Endothelial cell of umbilical vein (primary cell): ENCODE measurements at regions not wholly inside any gene's neighbourhood (a gene's known extent, or its start where the extent isn't known, plus 50 kb on each side); places are given as distances from the start of the nearest gene placed in this dataset.

Source experiments
- BruUV-seq: library from RNA; stranded (reverse); fragments of 400-500 nt; replicated peaks from 2 replicates; lab custom pipeline; 2021; lab: Mats Ljungman, UMichigan
- CTCF ChIA-PET: fragments of 300-600, 350-600 bp; sonication (Branson Sonifier 250); formaldehyde crosslinking; loops from one replicate; lab custom pipeline; 2021; ENCODE audit warnings: antibody characterized with exemption, inconsistent platforms; lab: Charles Lee
- POLR2A ChIA-PET: fragments of 300-600, 350-600 bp; sonication (Branson Sonifier 250); formaldehyde crosslinking; loops from one replicate; lab custom pipeline; 2021; ENCODE audit warnings: antibody characterized with exemption, inconsistent platforms; lab: Charles Lee
- DNase-seq: peaks from one replicate; pipeline ENCODE4 v3.0.0-alpha.2; 2011; ENCODE audit warnings: low read depth, low spot score
- FAIRE-seq: peaks from 2 replicates; lab custom pipeline; 2011; peaks lifted over from hg19 to GRCh38; lab: Jason Lieb, UNC
- H2AFZ ChIP-seq: 2 replicates; pipeline ENCODE4 v1.6.0; 2012; ENCODE audit warnings: low read depth, low read length, control low read depth, inconsistent platforms
- H3K27ac ChIP-seq: 2 replicates; pipeline ENCODE4 v1.5.1; 2011; ENCODE audit warnings: low read depth, mild to moderate bottlenecking, control low read depth, low read length, moderate library complexity; ENCODE audit not compliant: insufficient read depth
- H3K27me3 ChIP-seq, 2 experiments: 2 replicates each; pipeline versions ENCODE4 v1.6.0 to v1.6.1; 2011; ENCODE audit warnings: low read length in 2 of 2, mixed read lengths in 1 of 2; ENCODE audit not compliant: control insufficient read depth in 2 of 2, insufficient read depth in 2 of 2
- H3K36me3 ChIP-seq, 2 experiments: 2 replicates in 1 of 2; 3 replicates in 1 of 2; pipeline ENCODE4 v1.5.1; 2011; ENCODE audit warnings: low read length in 2 of 2, mild to moderate bottlenecking in 1 of 2, moderate library complexity in 1 of 2; ENCODE audit not compliant: control insufficient read depth in 2 of 2, insufficient read depth in 2 of 2; ENCODE audit errors: extremely low read depth in 1 of 2
- H3K4me1 ChIP-seq: 3 replicates; pipeline ENCODE4 v1.5.1; 2011; ENCODE audit warnings: mild to moderate bottlenecking, low read length; ENCODE audit not compliant: control insufficient read depth, insufficient read depth; ENCODE audit errors: extremely low read depth
- H3K4me2 ChIP-seq: 2 replicates; pipeline ENCODE4 v1.6.1; 2011; ENCODE audit warnings: low read length, control low read depth, mixed read lengths; ENCODE audit not compliant: insufficient read depth
- H3K4me3 ChIP-seq, 3 experiments: fragments of 200-600 bp in 1 of 3; sonication (generic), shearing (Covaris generic) in 1 of 3; replicated peaks in 1 of 3; 2 replicates each; pipeline ENCODE4 v1.5.1; 2011 to 2016; ENCODE audit warnings: control low read depth in 3 of 3, low read length in 3 of 3, mild to moderate bottlenecking in 2 of 3, inconsistent platforms in 1 of 3, low read depth in 1 of 3, moderate library complexity in 1 of 3; ENCODE audit not compliant: insufficient read depth in 1 of 3
- H3K79me2 ChIP-seq: 2 replicates; pipeline ENCODE4 v1.6.0; 2012; ENCODE audit warnings: low read length, inconsistent platforms; ENCODE audit not compliant: control insufficient read depth, insufficient read depth
- H3K9ac ChIP-seq: replicated peaks from 2 replicates; pipeline ENCODE3; 2011; ENCODE audit warnings: low read length, control low read depth; ENCODE audit not compliant: insufficient read depth; ENCODE audit errors: extremely low read depth
- H3K9me1 ChIP-seq: replicated peaks from 3 replicates; pipeline ENCODE4 v1.6.0; 2011; ENCODE audit warnings: mild to moderate bottlenecking, low read length; ENCODE audit not compliant: control insufficient read depth, insufficient read depth; ENCODE audit errors: extremely low read depth
- H3K9me3 ChIP-seq: replicated peaks from 2 replicates; pipeline ENCODE4 v1.5.1; 2012; ENCODE audit warnings: low read length, inconsistent platforms; ENCODE audit not compliant: control insufficient read depth, insufficient read depth
- H4K20me1 ChIP-seq: replicated peaks from 2 replicates; pipeline ENCODE3; 2011; ENCODE audit warnings: mild to moderate bottlenecking, low read length; ENCODE audit not compliant: control insufficient read depth, insufficient read depth; ENCODE audit errors: extremely low read depth
- CTCF ChIP-seq, 2 donors: IDR thresholded peaks; 1 replicate in 1 of 2; 2 replicates in 1 of 2; pipeline ENCODE4 v1.5.1; 2011; ENCODE audit warnings: low read length in 2 of 2, mild to moderate bottlenecking in 2 of 2, moderate library complexity in 2 of 2, control low read depth in 1 of 2, inconsistent platforms in 1 of 2, low read depth in 1 of 2; ENCODE audit not compliant: insufficient read depth in 1 of 2; ENCODE audit errors: extremely low read depth in 1 of 2
- EZH2 ChIP-seq: IDR thresholded peaks from 2 replicates; pipeline ENCODE4 v1.6.1; 2012; ENCODE audit warnings: borderline replicate concordance, low read depth, mild to moderate bottlenecking, moderate library complexity, low read length, inconsistent platforms; ENCODE audit not compliant: severe bottlenecking
- FOS ChIP-seq: IDR thresholded peaks from 2 replicates; pipeline ENCODE4 v1.6.1; 2011; ENCODE audit warnings: mild to moderate bottlenecking, low read length, moderate library complexity, borderline replicate concordance; ENCODE audit not compliant: insufficient read depth
- GATA2 ChIP-seq: IDR thresholded peaks from 2 replicates; pipeline ENCODE4 v1.7.0; 2011; ENCODE audit warnings: low read depth, mild to moderate bottlenecking, moderate library complexity, mixed read lengths, low read length; ENCODE audit not compliant: insufficient read length, insufficient read depth
- JUN ChIP-seq: IDR thresholded peaks from 2 replicates; pipeline ENCODE4 v1.6.1; 2011; ENCODE audit warnings: borderline replicate concordance, low read depth; ENCODE audit not compliant: insufficient read length, insufficient read depth
- MAX ChIP-seq: IDR thresholded peaks from 2 replicates; pipeline ENCODE4 v1.6.1; 2011; ENCODE audit not compliant: insufficient read depth, insufficient read length
- MYC ChIP-seq: IDR thresholded peaks from one replicate; pipeline ENCODE4 v1.6.1; 2011; ENCODE audit warnings: mild to moderate bottlenecking, low read depth, low read length
- POLR2A ChIP-seq: IDR thresholded peaks from 2 replicates; pipeline ENCODE4 v1.6.1; 2012; ENCODE audit warnings: low read depth, mild to moderate bottlenecking, control low read depth, low read length
- POLR2AphosphoS5 ChIP-seq: IDR thresholded peaks from 2 replicates; pipeline ENCODE4 v1.6.1; 2012; ENCODE audit warnings: low read depth, mild to moderate bottlenecking, control low read depth, low read length, moderate library complexity; ENCODE audit not compliant: insufficient read depth
- dilution Hi-C: fragments of 300-500 bp; cut with MboI; formaldehyde crosslinking; loops from one replicate; pipeline ENCODE4 v1.15.0; 2019; ENCODE audit warnings: low sequenced_read_pairs; ENCODE audit not compliant: extremely low pct_ligation_motif_present
- intact Hi-C: fragments of 100-400 bp; cut with micrococcal nuclease; formaldehyde crosslinking; loops from one replicate; pipeline ENCODE4 v1.10.0; 2022

GRCh38 chr7:41862261-41862660 is 159.4 kb upstream of the INHBA start:
- no peaks in the 10 kb centered on the region for H3K27me3 ChIP-seq
- FAIRE-seq (no peak), DNase-seq (no peak)
- H3K4me3 ChIP-seq, result no peak overlapping the region
- no peaks in the 10 kb centered on the region for H3K9me1 ChIP-seq
- H4K20me1 ChIP-seq, result no peaks in the 10 kb centered on the region
- H3K9me3 ChIP-seq, result no peaks in the 10 kb centered on the region
- no peaks in the 10 kb centered on the region for H3K4me1 ChIP-seq
- H3K9ac ChIP-seq, result no peak overlapping the region
- H3K27ac ChIP-seq, result no peak overlapping the region
- CTCF ChIA-PET, result no interaction called here
- dilution Hi-C loops, result no loop called here
- H3K4me2 ChIP-seq, result no peak overlapping the region
- POLR2A ChIA-PET, result no interaction called here
- no TSS peak for BruUV-seq
- intact Hi-C loops, result no loop called here
- H3K79me2 ChIP-seq, result no peaks in the 10 kb centered on the region
- H3K36me3 ChIP-seq, result no peaks in the 10 kb centered on the region
- no peak for TF ChIP-seq POLR2AphosphoS5
- no peak for TF ChIP-seq POLR2A
- no peak for TF ChIP-seq MYC
- no peak for TF ChIP-seq JUN
- TF ChIP-seq MAX, result no peak
- TF ChIP-seq CTCF (IDR thresholded peaks at IDR 0.05; ENCODE audit: extremely low read depth in 1 of 2, insufficient read depth in 1 of 2, low read depth in 1 of 2, low read length in 2 of 2), result no peak
- H2AFZ ChIP-seq, result no peak overlapping the region

GRCh38 chr7:41861642-41862041 is 158.8 kb upstream of the INHBA start:
- H3K9me1 ChIP-seq, result no peaks in the 10 kb centered on the region
- TF ChIP-seq EZH2, result no peak
- TF ChIP-seq POLR2A, result no peak
- TF ChIP-seq MAX, result no peak
- no peak for TF ChIP-seq POLR2AphosphoS5
- TF ChIP-seq JUN, result no peak
- TF ChIP-seq CTCF (IDR thresholded peaks at IDR 0.05; ENCODE audit: extremely low read depth in 1 of 2, insufficient read depth in 1 of 2, low read depth in 1 of 2, low read length in 2 of 2), result no peak
- TF ChIP-seq FOS, result no peak
- TF ChIP-seq GATA2, result no peak
- TF ChIP-seq MYC, result no peak
- H3K4me3 ChIP-seq, result no peak overlapping the region
- intact Hi-C loops (no loop called here), dilution Hi-C loops (no loop called here)
- POLR2A ChIA-PET, result no interaction called here
- H3K36me3 ChIP-seq, result no peaks in the 10 kb centered on the region
- no TSS peak for BruUV-seq
- H2AFZ ChIP-seq, result no peak overlapping the region
- DNase-seq (peak; percentile 26), FAIRE-seq (no peak)
- H3K9ac ChIP-seq, result no peak overlapping the region
- H3K27me3 ChIP-seq, result no peaks in the 10 kb centered on the region
- no peaks in the 10 kb centered on the region for H4K20me1 ChIP-seq
- H3K4me1 ChIP-seq, result no peaks in the 10 kb centered on the region
- no peaks in the 10 kb centered on the region for H3K9me3 ChIP-seq
- CTCF ChIA-PET, result interaction anchor here (1.4 kb wide), 1 partner anchor 14 kb away, joined by 4 read pairs; no protein-coding TSS in a partner anchor
- H3K27ac ChIP-seq, result no peak overlapping the region
- no peak overlapping the region for H3K4me2 ChIP-seq
- no peaks in the 10 kb centered on the region for H3K79me2 ChIP-seq
